ENCODE measurements at regions not wholly inside any gene's neighbourhood (a gene's known extent, or its start where the extent isn't known, plus 50 kb on each side); places are given as distances from the start of the nearest gene placed in this dataset.

DNA sequence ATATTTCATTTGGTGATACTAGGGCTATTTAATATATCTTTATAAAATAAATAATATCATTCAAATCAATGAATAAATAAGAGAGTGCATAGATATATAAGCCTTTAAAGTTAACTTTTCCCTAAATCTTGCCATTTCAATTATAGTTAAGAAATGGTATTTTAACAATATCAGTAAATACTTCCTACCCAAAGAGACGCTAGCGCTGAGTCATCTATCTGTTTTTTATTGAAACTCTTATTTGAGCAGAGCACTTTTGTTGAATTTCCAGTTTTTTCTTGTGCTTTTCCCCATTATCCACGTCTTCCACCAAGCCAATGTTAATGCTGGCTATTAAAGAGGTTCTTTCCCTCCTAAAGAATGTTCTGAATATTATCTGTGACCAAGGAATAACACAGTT, 639.3 kb downstream of the DSC3 start:
- TF ChIP-seq TOX (CRISPR knock-in tag; IDR thresholded peaks at IDR 0.05; ENCODE audit: borderline replicate concordance), result no peak
- no peak for TF ChIP-seq GLIS3 (CRISPR knock-in tag; IDR thresholded peaks at IDR 0.05)
- TF ChIP-seq BACH2 (CRISPR knock-in tag; IDR thresholded peaks at IDR 0.05; ENCODE audit: borderline replicate concordance), result no peak
- TF ChIP-seq TCF4 (CRISPR knock-in tag; IDR thresholded peaks at IDR 0.05; ENCODE audit: borderline replicate concordance), result no peak
- TF ChIP-seq PATZ1 (CRISPR knock-in tag; IDR thresholded peaks at IDR 0.05; ENCODE audit: borderline replicate concordance), result no peak
- no peak for TF ChIP-seq CSDC2 (CRISPR knock-in tag; IDR thresholded peaks at IDR 0.05)
- no peak for TF ChIP-seq ZNF8 (CRISPR knock-in tag; IDR thresholded peaks at IDR 0.05)
- no peak for TF ChIP-seq RARB (CRISPR knock-in tag; IDR thresholded peaks at IDR 0.05)
- TF ChIP-seq ZC3H10 (CRISPR knock-in tag; IDR thresholded peaks at IDR 0.05), result no peak

Data from SK-N-SH treated with all-trans-retinoic acid at 6 μM for 48 hours (cell line).